ENCODE measurements at regions not wholly inside any gene's neighbourhood (a gene's known extent, or its start where the extent isn't known, plus 50 kb on each side); places are given as distances from the start of the nearest gene placed in this dataset.
A peak's percentile ranks its signal among the peaks of the same experiment; 100 is the strongest.

GRCh38 chr10:111493024-111493625 lies 416.3 kb downstream of the ADRA2A start:
- H3K4me3 ChIP-seq (ENCODE audit: low read depth, low read length) = no peak overlapping the region

GRCh38 chr10:111498560-111498959 lies 421.7 kb downstream of the ADRA2A start:
- no peak overlapping the region for H3K4me3 ChIP-seq (ENCODE audit: low read depth, low read length)

- H3K4me3 ChIP-seq (ENCODE audit: low read depth, low read length) = no peak overlapping the region
Measured at GRCh38 chr10:111504376-111504775, 427.5 kb downstream of the ADRA2A start.

- H3K4me3 ChIP-seq (ENCODE audit: low read depth, low read length) = peak overlapping the region; percentile 20
Measured at GRCh38 chr10:111506266-111507034, 429.6 kb downstream of the ADRA2A start.

GRCh38 chr10:111511751-111512150 lies 434.9 kb downstream of the ADRA2A start:
- no peak overlapping the region for H3K4me3 ChIP-seq (ENCODE audit: low read depth, low read length)

- H3K4me3 ChIP-seq (ENCODE audit: low read depth, low read length) = no peak overlapping the region
Measured at GRCh38 chr10:111515264-111515663, 438.4 kb downstream of the ADRA2A start.

GRCh38 chr10:111515706-111516105 lies 438.9 kb downstream of the ADRA2A start:
- no peak overlapping the region for H3K4me3 ChIP-seq (ENCODE audit: low read depth, low read length)

- no peak overlapping the region for H3K4me3 ChIP-seq (ENCODE audit: low read depth, low read length)
Measured at GRCh38 chr10:111516144-111516543, 439.3 kb downstream of the ADRA2A start.

GRCh38 chr10:111522141-111522540 lies 445.3 kb downstream of the ADRA2A start:
- no peak overlapping the region for H3K4me3 ChIP-seq (ENCODE audit: low read depth, low read length)

GRCh38 chr10:111522551-111522950 lies 445.7 kb downstream of the ADRA2A start:
- H3K4me3 ChIP-seq (ENCODE audit: low read depth, low read length) = no peak overlapping the region

GRCh38 chr10:111523016-111523415 lies 446.2 kb downstream of the ADRA2A start:
- H3K4me3 ChIP-seq (ENCODE audit: low read depth, low read length) = no peak overlapping the region

GRCh38 chr10:111524134-111524533 lies 447.3 kb downstream of the ADRA2A start:
- H3K4me3 ChIP-seq (ENCODE audit: low read depth, low read length) = no peak overlapping the region

- no peak overlapping the region for H3K4me3 ChIP-seq (ENCODE audit: low read depth, low read length)
Measured at GRCh38 chr10:111525696-111526095, 448.9 kb downstream of the ADRA2A start.

GRCh38 chr10:111531690-111532089 lies 454.9 kb downstream of the ADRA2A start:
- no peak overlapping the region for H3K4me3 ChIP-seq (ENCODE audit: low read depth, low read length)

- no peak overlapping the region for H3K4me3 ChIP-seq (ENCODE audit: low read depth, low read length)
Measured at GRCh38 chr10:111532139-111532538, 455.3 kb downstream of the ADRA2A start.

- H3K4me3 ChIP-seq (ENCODE audit: low read depth, low read length) = no peak overlapping the region
Measured at GRCh38 chr10:111539246-111539645, 462.4 kb downstream of the ADRA2A start.

GRCh38 chr10:111543854-111544253 lies 467.0 kb downstream of the ADRA2A start:
- H3K4me3 ChIP-seq (ENCODE audit: low read depth, low read length) = no peak overlapping the region

- no peak overlapping the region for H3K4me3 ChIP-seq (ENCODE audit: low read depth, low read length)
Measured at GRCh38 chr10:111545861-111546605, 469.2 kb downstream of the ADRA2A start.

- H3K4me3 ChIP-seq (ENCODE audit: low read depth, low read length) = no peak overlapping the region
Measured at GRCh38 chr10:111548084-111548726, 471.4 kb downstream of the ADRA2A start.

GRCh38 chr10:111551001-111551400 lies 474.2 kb downstream of the ADRA2A start:
- no peak overlapping the region for H3K4me3 ChIP-seq (ENCODE audit: low read depth, low read length)

- H3K4me3 ChIP-seq (ENCODE audit: low read depth, low read length) = no peak overlapping the region
Measured at GRCh38 chr10:111556666-111557065, 479.8 kb downstream of the ADRA2A start.
